Smooth muscle cell (in vitro differentiated cells): ENCODE measurements at regions not wholly inside any gene's neighbourhood (a gene's known extent, or its start where the extent isn't known, plus 50 kb on each side); places are given as distances from the start of the nearest gene placed in this dataset.
"Not testable (repeated sequence)": the region's sequence is repeated elsewhere in the genome, so short reads cannot be mapped to it uniquely, and the experiment has no call there.

Experiments used
- DNase-seq: peaks from one replicate; lab custom pipeline; 2025; ENCODE audit not compliant: unreplicated experiment; lab: John Stamatoyannopoulos, UW
- H2AFZ ChIP-seq: fragments of 200-600 bp; sonication (generic); 2 replicates; pipeline ENCODE4 v1.6.0; 2016; ENCODE audit warnings: antibody characterized with exemption, low read depth, mild to moderate bottlenecking
- H3F3A ChIP-seq: fragments of 200-600 bp; sonication (generic); 2 replicates; pipeline ENCODE4 v1.6.0; 2017; ENCODE audit warnings: antibody characterized with exemption, low read depth
- H3K27ac ChIP-seq: fragments of 200-600 bp; sonication (generic); 2 replicates; pipeline ENCODE4 v1.5.1; 2016; ENCODE audit warnings: low read depth, mild to moderate bottlenecking
- H3K27me3 ChIP-seq: fragments of 200-600 bp; sonication (generic); 2 replicates; pipeline ENCODE4 v1.6.1; 2016; ENCODE audit warnings: low read depth, mild to moderate bottlenecking
- H3K36me3 ChIP-seq: fragments of 200-600 bp; sonication (generic); 2 replicates; pipeline ENCODE4 v1.5.1; 2016; ENCODE audit warnings: low read depth
- H3K4me1 ChIP-seq: fragments of 200-600 bp; sonication (generic); 2 replicates; pipeline ENCODE4 v1.5.1; 2016; ENCODE audit warnings: low read depth
- H3K4me2 ChIP-seq: fragments of 200-600 bp; sonication (generic); 2 replicates; pipeline ENCODE4 v1.6.0; 2016; ENCODE audit warnings: mild to moderate bottlenecking
- H3K4me3 ChIP-seq: fragments of 200-600 bp; sonication (generic); 2 replicates; pipeline ENCODE4 v1.5.1; 2016; ENCODE audit warnings: mild to moderate bottlenecking
- H3K79me2 ChIP-seq: fragments of 200-600 bp; sonication (generic); 2 replicates; pipeline ENCODE4 v1.6.0; 2016; ENCODE audit warnings: low read depth, mild to moderate bottlenecking
- H3K9ac ChIP-seq: fragments of 200-600 bp; sonication (generic); 2 replicates; pipeline ENCODE4 v1.6.0; 2016; ENCODE audit warnings: low read depth
- H3K9me3 ChIP-seq: fragments of 200-600 bp; sonication (generic); replicated peaks from 2 replicates; pipeline ENCODE4 v1.5.1; 2016; ENCODE audit warnings: low read depth
- H4K20me1 ChIP-seq: fragments of 200-600 bp; sonication (generic); 2 replicates; pipeline ENCODE4 v1.6.0; 2016; ENCODE audit warnings: low read depth
- CTCF ChIP-seq: fragments of 200-600 bp; sonication (generic); IDR thresholded peaks from 2 replicates; pipeline ENCODE4 v1.5.1; 2017; ENCODE audit warnings: borderline replicate concordance, mild to moderate bottlenecking, antibody characterized with exemption; ENCODE audit not compliant: insufficient read depth, poor library complexity, severe bottlenecking
- WGBS: methylation state at CpG from one replicate; pipeline ENCODE4 v1.1.7; 2016; ENCODE audit warnings: low lambda C conversion rate; 5-methylcytosine and 5-hydroxymethylcytosine counted together

- H3K27me3 ChIP-seq: no peaks in the 10 kb centered on the region
- H3K36me3 ChIP-seq: no peaks in the 10 kb centered on the region
- H3K4me2 ChIP-seq: peak overlapping the region; percentile 23
- no peak overlapping the region for H3K4me3 ChIP-seq
- H3K4me1 ChIP-seq: no peaks in the 10 kb centered on the region
- no peak for DNase-seq
- H3F3A ChIP-seq: peaks cover 6% of the 10 kb centered on the region
- H3K27ac ChIP-seq: peak overlapping the region; percentile 4
- no peaks in the 10 kb centered on the region for H3K9me3 ChIP-seq
- H2AFZ ChIP-seq: no peak overlapping the region
- no peak for TF ChIP-seq CTCF
- H3K79me2 ChIP-seq: no peaks in the 10 kb centered on the region
- H4K20me1 ChIP-seq: no peaks in the 10 kb centered on the region
- 83% methylated on average over 2 of the region's 2 CpGs for WGBS
- H3K9ac ChIP-seq: no peak overlapping the region
These were observed 794.4 kb upstream of the ACO1 start for GRCh38 chr9:31590091-31590490.

- not testable (repeated sequence) for DNase-seq, H3K79me2 ChIP-seq, H3K36me3 ChIP-seq, H3K9ac ChIP-seq, H3K27me3 ChIP-seq, H3K27ac ChIP-seq, H2AFZ ChIP-seq, H4K20me1 ChIP-seq, H3K9me3 ChIP-seq, H3K4me2 ChIP-seq, H3F3A ChIP-seq, H3K4me1 ChIP-seq, H3K4me3 ChIP-seq
- 81% methylated on average over 5 of the region's 5 CpGs for WGBS
These were observed 787.4 kb upstream of the ACO1 start for GRCh38 chr9:31597086-31597485.

GRCh38 chr9:31597977-31598376, 786.5 kb upstream of the ACO1 start:
- no peak for DNase-seq
- Histone ChIP-seq H3F3A (no peaks in the 10 kb centered on the region), H3K9ac (no peak overlapping the region), H3K4me1 (no peaks in the 10 kb centered on the region), H2AFZ (no peak overlapping the region), H3K36me3 (no peaks in the 10 kb centered on the region), H3K4me2 (peak overlapping the region; percentile 45), H3K27ac (peak overlapping the region; percentile 12), H3K27me3 (no peaks in the 10 kb centered on the region), H3K9me3 (no peaks in the 10 kb centered on the region), H3K4me3 (no peak overlapping the region), H4K20me1 (no peaks in the 10 kb centered on the region), H3K79me2 (no peaks in the 10 kb centered on the region)
- TF ChIP-seq CTCF: no peak

GRCh38 chr9:31601666-31602065, 782.8 kb upstream of the ACO1 start:
- no peak overlapping the region for H2AFZ ChIP-seq

More at GRCh38 chr9:31601666-31602065, 782.8 kb upstream of the ACO1 start:
- H3K9me3 ChIP-seq: no peaks in the 10 kb centered on the region
- no peaks in the 10 kb centered on the region for H3F3A ChIP-seq
- no peaks in the 10 kb centered on the region for H3K79me2 ChIP-seq
- no peaks in the 10 kb centered on the region for H3K4me1 ChIP-seq
- no peaks in the 10 kb centered on the region for H3K27me3 ChIP-seq
- no peaks in the 10 kb centered on the region for H3K36me3 ChIP-seq
- TF ChIP-seq CTCF: no peak
- H3K4me2 ChIP-seq: no peak overlapping the region
- H4K20me1 ChIP-seq: no peaks in the 10 kb centered on the region
- no peak for DNase-seq
- no peak overlapping the region for H3K4me3 ChIP-seq
- H3K27ac ChIP-seq: no peak overlapping the region
- H3K9ac ChIP-seq: no peak overlapping the region
